H1 (cell line): ENCODE measurements at regions not wholly inside any gene's neighbourhood (a gene's known extent, or its start where the extent isn't known, plus 50 kb on each side); places are given as distances from the start of the nearest gene placed in this dataset.

ENCODE experiments used
- CTCF ChIA-PET: fragments of 300-600 bp; sonication (Branson Sonifier 250); formaldehyde crosslinking; loops from one replicate; lab custom pipeline; 2021; ENCODE audit not compliant: partially characterized antibody; lab: Charles Lee
- POLR2A ChIA-PET: fragments of 300-600 bp; sonication (Branson Sonifier 250); formaldehyde crosslinking; loops from one replicate; lab custom pipeline; 2021; ENCODE audit warnings: inconsistent platforms; ENCODE audit not compliant: partially characterized antibody; lab: Charles Lee
- DNase-seq, 2 experiments: peaks; one replicate each; pipeline versions ENCODE4 v3.0.0 to v3.0.0-alpha.2; 2010 to 2022; ENCODE audit warnings: low spot score in 2 of 2, low read depth in 1 of 2, mixed read lengths in 1 of 2
- FAIRE-seq: peaks from 2 replicates; lab custom pipeline; 2011; peaks lifted over from hg19 to GRCh38; lab: Jason Lieb, UNC
- H2AFZ ChIP-seq: 2 replicates; pipeline ENCODE4 v1.8.1; 2012; ENCODE audit warnings: low read length, inconsistent platforms
- H2AK5ac ChIP-seq: 2 replicates; pipeline ENCODE4 v1.6.1; 2013; ENCODE audit warnings: low read depth, low read length
- H2BK120ac ChIP-seq: replicated peaks from 2 replicates; pipeline ENCODE3; 2013; ENCODE audit warnings: low read depth, low read length, inconsistent platforms
- H2BK12ac ChIP-seq: 2 replicates; pipeline ENCODE4 v1.6.1; 2013; ENCODE audit warnings: low read depth, low read length
- H2BK15ac ChIP-seq: 2 replicates; pipeline ENCODE4 v1.6.1; 2013; ENCODE audit warnings: low read length
- H2BK20ac ChIP-seq: 2 replicates; pipeline ENCODE4 v1.6.1; 2013; ENCODE audit warnings: low read length
- H2BK5ac ChIP-seq: 2 replicates; pipeline ENCODE4 v1.6.1; 2013; ENCODE audit warnings: low read depth, low read length
- H3K14ac ChIP-seq: 2 replicates; pipeline ENCODE4 v1.6.1; 2013; ENCODE audit warnings: inconsistent platforms; ENCODE audit not compliant: insufficient read length
- H3K18ac ChIP-seq: 2 replicates; pipeline ENCODE4 v1.6.1; 2013; ENCODE audit warnings: low read length; ENCODE audit errors: extremely low read depth
- H3K23ac ChIP-seq: 2 replicates; pipeline ENCODE4 v1.6.1; 2013; ENCODE audit warnings: inconsistent platforms; ENCODE audit not compliant: insufficient read length
- H3K23me2 ChIP-seq: 2 replicates; pipeline ENCODE4 v1.6.1; 2013; ENCODE audit warnings: low read depth, low read length
- H3K27ac ChIP-seq: 2 replicates; pipeline ENCODE4 v1.6.1; 2011; ENCODE audit warnings: low read depth, low read length, inconsistent platforms
- H3K27me3 ChIP-seq, 4 experiments: replicated peaks in 1 of 4; 1 replicate in 1 of 4; 2 replicates in 3 of 4; pipeline versions ENCODE4 v1.6.1 to v1.8.1; 2011 to 2013; ENCODE audit warnings: low read length in 3 of 4, mild to moderate bottlenecking in 3 of 4, inconsistent platforms in 2 of 4, mixed read lengths in 2 of 4, moderate library complexity in 1 of 4; ENCODE audit not compliant: control insufficient read depth in 3 of 4, insufficient read depth in 3 of 4; ENCODE audit errors: extremely low read depth in 1 of 4
- H3K36me3 ChIP-seq, 4 experiments: 2 replicates each; pipeline versions ENCODE4 v1.6.1 to v1.8.1; 2011 to 2013; ENCODE audit warnings: mild to moderate bottlenecking in 4 of 4, low read length in 3 of 4, moderate library complexity in 2 of 4, control low read depth in 1 of 4, inconsistent platforms in 1 of 4; ENCODE audit not compliant: insufficient read depth in 4 of 4, control insufficient read depth in 2 of 4
- H3K4ac ChIP-seq: replicated peaks from 2 replicates; pipeline ENCODE3; 2013; ENCODE audit warnings: low read length, low read depth, mixed read lengths, inconsistent platforms; ENCODE audit not compliant: insufficient read length
- H3K4me1 ChIP-seq, 4 experiments: replicated peaks in 1 of 4; 1 replicate in 1 of 4; 2 replicates in 3 of 4; pipeline versions ENCODE4 v1.6.1 to v1.8.1; 2011 to 2013; ENCODE audit warnings: low read length in 3 of 4, inconsistent platforms in 2 of 4, mixed read lengths in 1 of 4; ENCODE audit not compliant: insufficient read depth in 4 of 4, control insufficient read depth in 3 of 4
- H3K4me2 ChIP-seq, 2 experiments: 2 replicates each; pipeline versions ENCODE4 v1.6.1 to v1.8.1; 2011 to 2013; ENCODE audit warnings: low read depth in 2 of 2, low read length in 2 of 2, control low read depth in 1 of 2, inconsistent platforms in 1 of 2, mild to moderate bottlenecking in 1 of 2; ENCODE audit not compliant: insufficient read depth in 1 of 2
- H3K4me3 ChIP-seq, 4 experiments: fragments of 200-600, 300-600 bp in 1 of 4; sonication (generic), shearing (Covaris generic), sonication (Bioruptor Twin) in 1 of 4; 2 replicates each; pipeline versions ENCODE4 v1.5.1 to v1.8.1; 2011 to 2016; ENCODE audit warnings: low read length in 4 of 4, low read depth in 3 of 4, control low read depth in 2 of 4, inconsistent platforms in 2 of 4, mild to moderate bottlenecking in 2 of 4, mixed read lengths in 1 of 4, moderate library complexity in 1 of 4; ENCODE audit not compliant: insufficient read depth in 2 of 4; ENCODE audit errors: extremely low read depth in 1 of 4
- H3K56ac ChIP-seq: replicated peaks from 2 replicates; pipeline ENCODE3; 2013; ENCODE audit warnings: low read depth, mild to moderate bottlenecking, mixed read lengths, low read length, inconsistent platforms; ENCODE audit not compliant: insufficient read length
- H3K79me1 ChIP-seq: 2 replicates; pipeline ENCODE4 v1.6.1; 2013; ENCODE audit warnings: low read depth, low read length, control low read depth
- H3K79me2 ChIP-seq, 2 experiments: 2 replicates each; pipeline versions ENCODE4 v1.6.1 to v1.8.1; 2012 to 2013; ENCODE audit warnings: low read length in 2 of 2, mild to moderate bottlenecking in 2 of 2, inconsistent platforms in 1 of 2; ENCODE audit not compliant: insufficient read depth in 2 of 2, control insufficient read depth in 1 of 2
- H3K9ac ChIP-seq, 4 experiments: replicated peaks in 1 of 4; 1 replicate in 1 of 4; 2 replicates in 3 of 4; pipeline versions ENCODE4 v1.6.1 to v1.8.1; 2011 to 2013; ENCODE audit warnings: low read depth in 3 of 4, low read length in 3 of 4, control low read depth in 2 of 4, mild to moderate bottlenecking in 2 of 4, moderate library complexity in 2 of 4, inconsistent platforms in 1 of 4; ENCODE audit errors: extremely low read depth in 1 of 4
- H3K9me3 ChIP-seq, 2 experiments: 2 replicates each; pipeline versions ENCODE4 v1.6.1 to v1.8.1; 2012 to 2013; ENCODE audit warnings: mild to moderate bottlenecking in 2 of 2, moderate library complexity in 2 of 2, control low read depth in 1 of 2, inconsistent platforms in 1 of 2, low read depth in 1 of 2, low read length in 1 of 2, mixed read lengths in 1 of 2; ENCODE audit not compliant: insufficient read depth in 2 of 2
- H4K20me1 ChIP-seq, 2 experiments: replicated peaks in 1 of 2; 2 replicates each; pipeline versions ENCODE3 to v1.8.1; 2011 to 2013; ENCODE audit warnings: inconsistent platforms in 2 of 2, low read length in 2 of 2, mild to moderate bottlenecking in 1 of 2; ENCODE audit not compliant: insufficient read depth in 2 of 2, control insufficient read depth in 1 of 2
- H4K5ac ChIP-seq: 2 replicates; pipeline ENCODE4 v1.6.1; 2013; ENCODE audit warnings: low read length, low read depth, mixed read lengths, inconsistent platforms; ENCODE audit not compliant: insufficient read length
- H4K8ac ChIP-seq: 2 replicates; pipeline ENCODE4 v1.8.0; 2013; ENCODE audit warnings: mild to moderate bottlenecking, moderate library complexity, low read length, inconsistent platforms; ENCODE audit not compliant: insufficient read depth; ENCODE audit errors: extremely low read depth
- H4K91ac ChIP-seq: replicated peaks from 2 replicates; pipeline ENCODE3; 2013; ENCODE audit warnings: low read length, mixed read lengths, inconsistent platforms; ENCODE audit not compliant: insufficient read length
- CTBP2 ChIP-seq: IDR thresholded peaks from 2 replicates; pipeline ENCODE4 v1.7.0; 2011; ENCODE audit warnings: borderline replicate concordance, mild to moderate bottlenecking, moderate library complexity, mixed read lengths, low read length; ENCODE audit not compliant: insufficient read depth, insufficient read length
- EP300 ChIP-seq, 2 experiments: IDR thresholded peaks; 1 replicate in 1 of 2; 2 replicates in 1 of 2; pipeline ENCODE4 v1.6.1; 2011 to 2012; ENCODE audit warnings: low read depth in 2 of 2, low read length in 2 of 2, mild to moderate bottlenecking in 2 of 2, borderline replicate concordance in 1 of 2, inconsistent platforms in 1 of 2, moderate library complexity in 1 of 2
- EZH2 ChIP-seq: fragments of 200-600 bp; sonication (generic); IDR thresholded peaks from 2 replicates; pipeline ENCODE4 v1.7.1; 2012; ENCODE audit warnings: low read depth, mild to moderate bottlenecking, moderate library complexity, low read length, inconsistent platforms; ENCODE audit not compliant: severe bottlenecking
- MAFK ChIP-seq: IDR thresholded peaks from 2 replicates; pipeline ENCODE4 v1.6.1; 2012; ENCODE audit warnings: low read depth, mild to moderate bottlenecking, improper control_type of control experiment, low read length
- NANOG ChIP-seq: IDR thresholded peaks from 2 replicates; pipeline ENCODE4 v1.6.1; 2011; ENCODE audit warnings: low read length, low read depth, mild to moderate bottlenecking, inconsistent platforms; ENCODE audit not compliant: insufficient read depth, poor library complexity, severe bottlenecking
- RNF2 ChIP-seq: fragments of 200-900, 300-1000 bp; sonication (generic); IDR thresholded peaks from 2 replicates; pipeline ENCODE4 v1.7.1; 2016; ENCODE audit warnings: borderline replicate concordance, low read depth, mild to moderate bottlenecking, antibody characterized with exemption, low read length; ENCODE audit not compliant: poor library complexity, severe bottlenecking; ENCODE audit errors: missing control alignments
- SUZ12 ChIP-seq: fragments of 200-600 bp; sonication (generic); IDR thresholded peaks from 2 replicates; pipeline ENCODE4 v1.6.1; 2012; ENCODE audit warnings: mild to moderate bottlenecking, inconsistent platforms, low read length, moderate library complexity, mixed read lengths
- YY1 ChIP-seq: IDR thresholded peaks from 2 replicates; pipeline ENCODE4 v1.6.1; 2011; ENCODE audit warnings: low read depth, mild to moderate bottlenecking, low read length
- WGBS, 2 experiments: shearing (Covaris generic) in 1 of 2; methylation state at CpG; one replicate each; pipeline versions ENCODE4 v1.1.6 to v1.1.7; 2013 to 2015; ENCODE audit warnings: low lambda C conversion rate in 2 of 2, mixed read lengths in 2 of 2, inconsistent platforms in 1 of 2, low coverage in 1 of 2, missing lambda C conversion rate in 1 of 2; ENCODE audit not compliant: insufficient replicate concordance in 2 of 2, insufficient coverage in 1 of 2, insufficient read length in 1 of 2; ENCODE audit errors: extremely low coverage in 1 of 2, missing lambda C conversion rate in 1 of 2; 5-methylcytosine and 5-hydroxymethylcytosine counted together

- H3K79me1 ChIP-seq, result no peaks in the 10 kb centered on the region
- no peak overlapping the region for H3K27ac ChIP-seq
- no peak overlapping the region for H2AK5ac ChIP-seq
- FAIRE-seq, result no peak
- H3K56ac ChIP-seq, result no peak overlapping the region
- H2BK120ac ChIP-seq, result no peak overlapping the region
- H4K8ac ChIP-seq, result no peak overlapping the region
- H2BK12ac ChIP-seq, result no peak overlapping the region
- no peak overlapping the region for H3K18ac ChIP-seq
- no peak overlapping the region for H3K4ac ChIP-seq
- ChIA-PET CTCF (interaction anchor here (0.9 to 1.2 kb wide), 2 partner anchors 14 to 401 kb away, joined by 3 read pairs; no protein-coding TSS in a partner anchor), POLR2A (no interaction called here)
- H4K20me1 ChIP-seq, result no peaks in the 10 kb centered on the region
- H3K27me3 ChIP-seq, result no peaks in the 10 kb centered on the region
- TF ChIP-seq YY1, result no peak
- no peak for TF ChIP-seq EZH2
- TF ChIP-seq MAFK, result no peak
- no peak for TF ChIP-seq RNF2
- no peak for TF ChIP-seq SUZ12
- no peak for TF ChIP-seq NANOG
- no peak for TF ChIP-seq EP300 (IDR thresholded peaks at IDR 0.05; ENCODE audit: borderline replicate concordance in 1 of 2, low read depth in 2 of 2, low read length in 2 of 2)
- TF ChIP-seq CTBP2, result no peak
- no peak overlapping the region for H3K14ac ChIP-seq
- H3K23ac ChIP-seq, result no peak overlapping the region
- no peak overlapping the region for H3K4me3 ChIP-seq
- no peak overlapping the region for H2AFZ ChIP-seq
- H3K9ac ChIP-seq, result no peak overlapping the region
- no peak overlapping the region for H2BK15ac ChIP-seq
- no peak overlapping the region for H4K91ac ChIP-seq
- H3K4me1 ChIP-seq, result no peaks in the 10 kb centered on the region
- H3K36me3 ChIP-seq, result no peaks in the 10 kb centered on the region; a peak in 1 of 8 replicates
- no peaks in the 10 kb centered on the region for H3K23me2 ChIP-seq
- no peaks in the 10 kb centered on the region for H3K79me2 ChIP-seq
- H2BK20ac ChIP-seq, result no peak overlapping the region
- H2BK5ac ChIP-seq, result no peak overlapping the region
- no peak for DNase-seq
- no peak overlapping the region for H4K5ac ChIP-seq
- WGBS, 2 experiments, result 79% methylated on average over 2 of the region's 2 CpGs; no CpG with 5 or more reads in 1 of the 2 experiments
- H3K4me2 ChIP-seq, result no peak overlapping the region
- 0 out of 4 replicates have a peak, but pooled peaks cover 0 to 2% of the 10 kb centered on the region in 2 experiments for H3K9me3 ChIP-seq
Measured at GRCh38 chr14:55846826-55847446, 266.9 kb downstream of the KTN1 start.
